Liver (tissue), 3 donors: ENCODE measurements at regions not wholly inside any gene's neighbourhood (a gene's known extent, or its start where the extent isn't known, plus 50 kb on each side); places are given as distances from the start of the nearest gene placed in this dataset.

Source experiments
- CTCF ChIP-seq: fragments of 150-350 bp; IDR thresholded peaks from 2 replicates; pipeline ENCODE4 v1.5.1; 2017; ENCODE audit warnings: improper control_type of control experiment, low read depth, low read length; ENCODE audit not compliant: missing input control
- EGR1 ChIP-seq, 2 donors: IDR thresholded peaks; 2 replicates each; pipeline ENCODE4 v1.6.1; 2016 to 2018; ENCODE audit warnings: antibody characterized with exemption in 2 of 2, low read depth in 2 of 2
- JUND ChIP-seq, 2 donors: IDR thresholded peaks; 2 replicates each; pipeline ENCODE4 v1.6.1; 2016; ENCODE audit warnings: antibody characterized with exemption in 2 of 2
- RAD21 ChIP-seq, 2 donors: IDR thresholded peaks; 2 replicates each; pipeline ENCODE4 v1.6.1; 2016; ENCODE audit warnings: antibody characterized with exemption in 2 of 2, mild to moderate bottlenecking in 2 of 2
- TF ChIP-seq, protein P1 (sequence below): IDR thresholded peaks from 2 replicates; pipeline ENCODE4 v1.6.1; 2016; ENCODE audit warnings: antibody characterized with exemption
- donor health status: healthy.
- donor health status: healthy.

- TF ChIP-seq CTCF: no peak
- no peak for TF ChIP-seq RAD21 (IDR thresholded peaks at IDR 0.05)
- no peak for TF ChIP-seq JUND (IDR thresholded peaks at IDR 0.05)
- TF ChIP-seq, protein P1, sequence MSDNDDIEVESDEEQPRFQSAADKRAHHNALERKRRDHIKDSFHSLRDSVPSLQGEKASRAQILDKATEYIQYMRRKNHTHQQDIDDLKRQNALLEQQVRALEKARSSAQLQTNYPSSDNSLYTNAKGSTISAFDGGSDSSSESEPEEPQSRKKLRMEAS: no peak
- no peak for TF ChIP-seq EGR1 (IDR thresholded peaks at IDR 0.05; ENCODE audit: low read depth in 2 of 2)
These were observed 626.7 kb upstream of the ADAMTS16 start for GRCh38 chr5:4513381-4513780.
